ENCODE measurements at regions not wholly inside any gene's neighbourhood (a gene's known extent, or its start where the extent isn't known, plus 50 kb on each side); places are given as distances from the start of the nearest gene placed in this dataset.
"Not testable (repeated sequence)": the region's sequence is repeated elsewhere in the genome, so short reads cannot be mapped to it uniquely, and the experiment has no call there.

DNA sequence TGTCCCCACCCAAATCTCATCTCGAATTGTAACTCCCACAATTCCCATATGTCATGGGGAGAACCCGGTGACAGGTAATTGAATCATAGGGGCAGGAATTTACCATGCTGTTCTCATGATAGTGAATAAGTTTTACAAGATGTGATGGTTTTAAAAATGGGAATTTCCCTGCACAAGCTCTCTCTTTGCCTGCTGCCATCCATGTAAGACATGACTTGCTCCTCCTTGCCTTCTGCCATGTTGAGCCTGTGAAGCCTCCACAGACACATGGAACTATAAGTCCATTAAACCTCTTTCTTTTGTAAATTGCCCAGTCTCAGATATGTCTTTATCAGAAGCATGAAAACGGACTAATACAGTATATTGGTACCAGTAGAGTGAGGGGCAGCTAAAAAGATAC is 546.9 kb downstream of the ZNF385D start:
- H3K36me3 ChIP-seq (ENCODE audit: control insufficient read depth in 1 of 2, insufficient read depth in 2 of 2, low read length in 2 of 2); H3K79me2 ChIP-seq (ENCODE audit: insufficient read depth, low read length); H3K27ac ChIP-seq (ENCODE audit: low read depth, low read length); CTCF ChIA-PET; H3K4me2 ChIP-seq (ENCODE audit: low read length); H3K9me2 ChIP-seq (ENCODE audit: insufficient read depth); H3K9ac ChIP-seq (ENCODE audit: low read length); H3K4me1 ChIP-seq (ENCODE audit: control insufficient read depth in 1 of 2, insufficient read depth in 2 of 2, low read length in 2 of 2); H2AFZ ChIP-seq (ENCODE audit: low read depth, low read length, poor library complexity, severe bottlenecking); POLR2A ChIA-PET; intact Hi-C loops (cut with micrococcal nuclease); ATAC-seq; H3K4me3 ChIP-seq (replicated peaks in 1 of 2; ENCODE audit: low read depth in 1 of 2, low read length in 2 of 2); DNase-seq (ENCODE audit: low read depth, low spot score); BruUV-seq (replicated peaks); RAD21 ChIA-PET (ENCODE audit: low non-redundant PET in 1 of 2, low total read pairs in 2 of 2, uncharacterized antibody in 2 of 2, unreplicated experiment in 2 of 2); H4K20me1 ChIP-seq (ENCODE audit: insufficient read depth); H3K27me3 ChIP-seq (ENCODE audit: insufficient read depth, low read length): not testable (repeated sequence)
- peaks cover 4 to 23% of the 10 kb centered on the region in 2 experiments; a peak in 3 of 4 replicates for H3K9me3 ChIP-seq (ENCODE audit: control insufficient read depth in 1 of 2, insufficient read depth in 1 of 2, low read depth in 1 of 2, low read length in 2 of 2)

DNA sequence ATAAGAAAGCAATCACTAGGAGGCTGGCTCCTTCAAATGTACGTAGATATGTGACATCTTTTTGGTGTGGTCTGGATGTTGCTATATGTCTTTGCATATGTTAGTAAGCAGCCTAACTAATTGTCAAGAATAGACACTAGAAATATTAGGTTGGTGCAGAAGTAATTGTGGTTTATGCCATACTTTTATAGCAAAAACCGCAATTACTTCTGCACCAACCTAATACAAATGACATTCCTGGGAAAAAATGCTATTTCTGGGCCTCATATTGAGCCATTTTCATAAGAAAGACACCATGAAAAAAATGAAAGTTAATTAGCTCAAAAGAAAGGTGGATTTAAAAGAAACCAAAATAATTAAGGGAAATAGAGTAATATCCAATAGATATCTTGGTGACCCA is 555.8 kb downstream of the ZNF385D start:
- H3K9ac ChIP-seq (ENCODE audit: low read length): no peak overlapping the region
- no peaks in the 10 kb centered on the region for H3K9me2 ChIP-seq (ENCODE audit: insufficient read depth)
- no peak overlapping the region for H3K4me2 ChIP-seq (ENCODE audit: low read length)
- no peaks in the 10 kb centered on the region for H3K79me2 ChIP-seq (ENCODE audit: insufficient read depth, low read length)
- H3K4me3 ChIP-seq (replicated peaks in 1 of 2; ENCODE audit: low read depth in 1 of 2, low read length in 2 of 2): no peak overlapping the region
- H3K36me3 ChIP-seq (ENCODE audit: control insufficient read depth in 1 of 2, insufficient read depth in 2 of 2, low read length in 2 of 2): no peaks in the 10 kb centered on the region
- TF ChIP-seq ZNF274 (IDR thresholded peaks at IDR 0.05; ENCODE audit: low read depth, low read length) (no peak), CEBPB (IDR thresholded peaks at IDR 0.05; ENCODE audit: low read depth) (no peak), RAD21 (IDR thresholded peaks at IDR 0.05; ENCODE audit: low read depth) (no peak), EZH2phosphoT487 (IDR thresholded peaks at IDR 0.05; ENCODE audit: borderline replicate concordance) (no peak), SIN3A (IDR thresholded peaks at IDR 0.05; ENCODE audit: low read depth) (no peak), ZBTB33 (IDR thresholded peaks at IDR 0.05; ENCODE audit: extremely low read depth, insufficient replicate concordance, low read length) (no peak), EZH2 (IDR thresholded peaks at IDR 0.05) (no peak), TCF7L2 (IDR thresholded peaks at IDR 0.05; ENCODE audit: borderline replicate concordance, extremely low read depth, insufficient read depth, insufficient read length) (no peak), JUND (IDR thresholded peaks at IDR 0.05) (no peak), EGR1 (IDR thresholded peaks at IDR 0.05; ENCODE audit: low read depth) (no peak), MAX (IDR thresholded peaks at IDR 0.05) (no peak), YY1 (IDR thresholded peaks at IDR 0.05; ENCODE audit: extremely low read depth, insufficient replicate concordance, low read depth, low read length) (no peak)
- TF ChIP-seq, protein P1, sequence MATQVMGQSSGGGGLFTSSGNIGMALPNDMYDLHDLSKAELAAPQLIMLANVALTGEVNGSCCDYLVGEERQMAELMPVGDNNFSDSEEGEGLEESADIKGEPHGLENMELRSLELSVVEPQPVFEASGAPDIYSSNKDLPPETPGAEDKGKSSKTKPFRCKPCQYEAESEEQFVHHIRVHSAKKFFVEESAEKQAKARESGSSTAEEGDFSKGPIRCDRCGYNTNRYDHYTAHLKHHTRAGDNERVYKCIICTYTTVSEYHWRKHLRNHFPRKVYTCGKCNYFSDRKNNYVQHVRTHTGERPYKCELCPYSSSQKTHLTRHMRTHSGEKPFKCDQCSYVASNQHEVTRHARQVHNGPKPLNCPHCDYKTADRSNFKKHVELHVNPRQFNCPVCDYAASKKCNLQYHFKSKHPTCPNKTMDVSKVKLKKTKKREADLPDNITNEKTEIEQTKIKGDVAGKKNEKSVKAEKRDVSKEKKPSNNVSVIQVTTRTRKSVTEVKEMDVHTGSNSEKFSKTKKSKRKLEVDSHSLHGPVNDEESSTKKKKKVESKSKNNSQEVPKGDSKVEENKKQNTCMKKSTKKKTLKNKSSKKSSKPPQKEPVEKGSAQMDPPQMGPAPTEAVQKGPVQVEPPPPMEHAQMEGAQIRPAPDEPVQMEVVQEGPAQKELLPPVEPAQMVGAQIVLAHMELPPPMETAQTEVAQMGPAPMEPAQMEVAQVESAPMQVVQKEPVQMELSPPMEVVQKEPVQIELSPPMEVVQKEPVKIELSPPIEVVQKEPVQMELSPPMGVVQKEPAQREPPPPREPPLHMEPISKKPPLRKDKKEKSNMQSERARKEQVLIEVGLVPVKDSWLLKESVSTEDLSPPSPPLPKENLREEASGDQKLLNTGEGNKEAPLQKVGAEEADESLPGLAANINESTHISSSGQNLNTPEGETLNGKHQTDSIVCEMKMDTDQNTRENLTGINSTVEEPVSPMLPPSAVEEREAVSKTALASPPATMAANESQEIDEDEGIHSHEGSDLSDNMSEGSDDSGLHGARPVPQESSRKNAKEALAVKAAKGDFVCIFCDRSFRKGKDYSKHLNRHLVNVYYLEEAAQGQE (IDR thresholded peaks at IDR 0.05; ENCODE audit: low read depth): no peak
- intact Hi-C loops (cut with micrococcal nuclease): no loop called here
- ChIA-PET CTCF (no interaction called here), POLR2A (no interaction called here), RAD21 (ENCODE audit: low non-redundant PET in 1 of 2, low total read pairs in 2 of 2, uncharacterized antibody in 2 of 2, unreplicated experiment in 2 of 2) (no interaction called here)
- H3K27me3 ChIP-seq (ENCODE audit: insufficient read depth, low read length): no peaks in the 10 kb centered on the region
- H3K9me3 ChIP-seq (ENCODE audit: control insufficient read depth in 1 of 2, insufficient read depth in 1 of 2, low read depth in 1 of 2, low read length in 2 of 2): peaks cover 0 to 7% of the 10 kb centered on the region in 2 experiments; a peak in 2 of 4 replicates
- no peak for DNase-seq (ENCODE audit: low read depth, low spot score)
- BruUV-seq (replicated peaks): no TSS peak
- no peak overlapping the region for H3K27ac ChIP-seq (ENCODE audit: low read depth, low read length)
- no peaks in the 10 kb centered on the region for H3K4me1 ChIP-seq (ENCODE audit: control insufficient read depth in 1 of 2, insufficient read depth in 2 of 2, low read length in 2 of 2)
- H2AFZ ChIP-seq (ENCODE audit: low read depth, low read length, poor library complexity, severe bottlenecking): no peak overlapping the region
- no peaks in the 10 kb centered on the region for H4K20me1 ChIP-seq (ENCODE audit: insufficient read depth)
- no peak for ATAC-seq

Data from HCT116 (cell line).